HFFc6 (cell line): ENCODE measurements at regions not wholly inside any gene's neighbourhood (a gene's known extent, or its start where the extent isn't known, plus 50 kb on each side); places are given as distances from the start of the nearest gene placed in this dataset.

Experiments
- DNase-seq: peaks from one replicate; pipeline ENCODE4 v3.0.0-alpha.2; 2018
- H3K27ac Mint-ChIP-seq: 2 replicates; pipeline ENCODE4 v1.8.0; 2020; ENCODE audit warnings: mild to moderate bottlenecking, mixed read lengths
- H3K27me3 Mint-ChIP-seq: 2 replicates; pipeline ENCODE4 v1.8.0; 2021; ENCODE audit warnings: mild to moderate bottlenecking, moderate library complexity, mixed read lengths; ENCODE audit not compliant: insufficient read depth
- H3K36me3 Mint-ChIP-seq: 2 replicates; pipeline ENCODE4 v1.8.0; 2021; ENCODE audit warnings: low read depth, mixed read lengths
- H3K4me1 Mint-ChIP-seq: 2 replicates; pipeline ENCODE4 v1.8.0; 2020; ENCODE audit warnings: low read depth, mixed read lengths
- H3K4me3 Mint-ChIP-seq: 2 replicates; pipeline ENCODE4 v1.8.0; 2020; ENCODE audit warnings: mild to moderate bottlenecking, moderate library complexity, mixed read lengths
- H3K9me3 Mint-ChIP-seq: 2 replicates; pipeline ENCODE4 v1.8.0; 2020; ENCODE audit warnings: mild to moderate bottlenecking, mixed read lengths
- CTCF ChIP-seq: fragments of 200-600 bp; sonication (generic); IDR thresholded peaks from 2 replicates; pipeline ENCODE4 v1.5.0; 2021; ENCODE audit warnings: antibody characterized with exemption, mild to moderate bottlenecking

DNA sequence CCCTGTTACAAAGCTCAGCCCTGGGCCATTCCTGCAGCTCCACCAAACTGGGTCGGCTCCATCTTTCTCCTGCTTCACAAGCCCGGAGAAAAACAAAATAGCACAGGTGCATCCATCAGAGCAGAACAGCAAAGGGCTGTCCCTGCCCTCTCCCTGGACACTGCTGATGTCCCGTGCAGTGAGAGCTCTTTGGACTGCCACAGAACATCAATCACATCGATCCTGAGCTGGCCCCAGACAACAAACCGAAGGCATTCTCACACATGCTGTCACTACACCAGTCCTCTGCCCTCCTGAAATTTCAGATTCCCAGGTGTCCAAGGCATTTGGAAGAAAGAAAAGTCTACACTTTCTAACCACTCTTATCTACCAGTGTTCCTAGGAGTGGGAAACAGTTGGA, 427.1 kb upstream of the ZMIZ1 start:
- Mint-ChIP-seq H3K27ac (no peak overlapping the region), H3K27me3 (peaks cover 16% of the 10 kb centered on the region), H3K9me3 (no peaks in the 10 kb centered on the region; the same call in 1 of the 2 replicates), H3K4me3 (no peak overlapping the region), H3K4me1 (no peaks in the 10 kb centered on the region), H3K36me3 (no peaks in the 10 kb centered on the region)
- TF ChIP-seq CTCF = no peak
- DNase-seq = no peak

DNA sequence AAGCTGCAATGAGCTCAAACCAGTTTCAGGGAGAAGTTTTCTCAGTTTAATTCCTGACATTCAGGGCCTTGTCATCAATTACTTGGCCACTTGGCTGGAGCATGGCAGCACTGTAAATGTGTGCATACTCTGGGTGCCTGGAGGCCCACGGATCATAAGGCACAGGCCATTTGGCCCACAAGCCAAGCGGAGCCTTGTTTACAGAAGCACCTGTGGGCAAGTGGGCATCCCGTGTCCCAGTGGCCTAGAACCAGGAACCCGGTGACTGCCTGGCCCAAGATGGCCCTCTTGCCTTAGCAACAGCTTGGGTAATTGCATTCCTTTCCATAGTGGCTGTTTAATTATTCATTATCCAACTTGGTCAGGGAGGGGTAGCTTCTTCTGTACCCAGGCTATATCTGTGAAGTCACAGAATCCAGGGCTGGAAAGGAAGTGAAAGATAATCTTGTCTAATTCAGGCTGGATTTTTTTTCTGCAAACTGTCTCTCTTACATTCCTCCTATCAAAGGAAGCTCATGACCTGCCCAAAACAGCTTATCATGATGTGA, 426.4 kb upstream of the ZMIZ1 start:
- Mint-ChIP-seq H3K4me1 (no peaks in the 10 kb centered on the region; the same call in 1 of the 2 replicates), H3K9me3 (no peaks in the 10 kb centered on the region; the same call in 1 of the 2 replicates), H3K36me3 (no peaks in the 10 kb centered on the region), H3K27me3 (peaks cover 18% of the 10 kb centered on the region), H3K27ac (no peak overlapping the region), H3K4me3 (no peak overlapping the region)
- no peak for TF ChIP-seq CTCF
- DNase-seq = no peak

DNA sequence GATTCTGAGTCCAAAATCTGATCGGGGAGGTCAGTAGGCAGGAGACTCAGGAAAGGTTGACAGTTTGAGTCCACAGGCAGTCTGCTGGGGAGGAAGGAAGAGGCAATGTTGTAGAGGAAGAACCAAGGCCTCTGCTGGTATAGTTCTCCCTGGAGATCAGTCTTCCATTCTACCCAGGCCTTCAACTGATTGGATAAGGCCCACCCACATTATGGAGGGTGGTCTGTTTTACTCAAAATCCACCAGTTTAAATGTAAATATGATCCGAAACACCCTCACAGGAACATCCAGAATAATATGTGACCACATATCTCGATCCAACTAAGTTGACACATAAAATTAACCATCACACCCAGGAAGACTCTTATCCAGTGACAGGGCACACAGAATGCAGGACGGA, 425.3 kb upstream of the ZMIZ1 start:
- Mint-ChIP-seq H3K9me3 (no peaks in the 10 kb centered on the region; the same call in 1 of the 2 replicates), H3K4me3 (no peak overlapping the region), H3K36me3 (no peaks in the 10 kb centered on the region), H3K27ac (no peak overlapping the region), H3K4me1 (peaks cover 11% of the 10 kb centered on the region), H3K27me3 (peaks cover 16% of the 10 kb centered on the region)
- no peak for DNase-seq
- TF ChIP-seq CTCF = no peak

DNA sequence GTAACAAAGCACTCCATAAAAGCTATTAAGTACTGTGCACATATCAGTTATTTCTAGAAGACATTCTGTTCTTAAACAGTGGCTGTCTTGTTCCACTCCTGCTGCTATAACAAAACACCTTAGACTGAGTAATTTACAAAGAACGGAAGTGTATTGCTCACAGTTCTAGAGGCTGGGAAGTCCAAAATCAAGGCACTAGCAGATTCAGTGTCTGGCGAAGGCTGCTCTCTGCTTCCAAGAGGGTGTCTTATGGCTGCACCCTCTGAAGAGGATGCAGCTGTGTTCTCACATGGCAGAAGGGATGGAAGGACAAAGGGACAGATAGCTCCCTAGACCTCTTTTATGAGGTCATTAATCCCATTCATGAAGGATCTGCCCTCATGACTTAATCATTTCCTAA, 424.2 kb upstream of the ZMIZ1 start:
- DNase-seq = no peak
- Mint-ChIP-seq H3K9me3 (no peaks in the 10 kb centered on the region; the same call in 1 of the 2 replicates), H3K27ac (no peak overlapping the region), H3K4me3 (no peak overlapping the region), H3K27me3 (peaks cover 19% of the 10 kb centered on the region), H3K4me1 (peaks cover 15% of the 10 kb centered on the region), H3K36me3 (no peaks in the 10 kb centered on the region)
- TF ChIP-seq CTCF = no peak

GRCh38 chr10:78645169-78645686, 423.5 kb upstream of the ZMIZ1 start:
- H3K9me3 Mint-ChIP-seq = no peaks in the 10 kb centered on the region; the same call in 1 of the 2 replicates
- no peak overlapping the region for H3K27ac Mint-ChIP-seq
- no peak overlapping the region for H3K4me3 Mint-ChIP-seq
- no peak for TF ChIP-seq CTCF
- peaks cover 20% of the 10 kb centered on the region for H3K27me3 Mint-ChIP-seq
- H3K4me1 Mint-ChIP-seq = peaks cover 22% of the 10 kb centered on the region
- no peaks in the 10 kb centered on the region for H3K36me3 Mint-ChIP-seq
- DNase-seq = no peak
